ENCODE measurements at regions not wholly inside any gene's neighbourhood (a gene's known extent, or its start where the extent isn't known, plus 50 kb on each side); places are given as distances from the start of the nearest gene placed in this dataset.

- TF ChIP-seq POLR2A (IDR thresholded peaks at IDR 0.05; ENCODE audit: low read depth, low read length) (no peak), FOS (IDR thresholded peaks at IDR 0.05; ENCODE audit: borderline replicate concordance, insufficient read depth, low read length) (no peak), GATA2 (IDR thresholded peaks at IDR 0.05; ENCODE audit: insufficient read depth, insufficient read length, low read depth, low read length) (no peak), MYC (IDR thresholded peaks at IDR 0.05; ENCODE audit: low read depth, low read length) (no peak), MAX (IDR thresholded peaks at IDR 0.05; ENCODE audit: insufficient read depth, insufficient read length) (no peak), EZH2 (IDR thresholded peaks at IDR 0.05; ENCODE audit: borderline replicate concordance, low read depth, low read length, severe bottlenecking) (no peak), JUN (IDR thresholded peaks at IDR 0.05; ENCODE audit: borderline replicate concordance, insufficient read depth, insufficient read length, low read depth) (no peak)
- Histone ChIP-seq H3K9me3 (replicated peaks; ENCODE audit: control insufficient read depth, insufficient read depth, low read length) (no peaks in the 10 kb centered on the region), H3K36me3 (ENCODE audit: control insufficient read depth in 2 of 2, extremely low read depth in 1 of 2, insufficient read depth in 2 of 2, low read length in 2 of 2) (no peaks in the 10 kb centered on the region), H3K27me3 (ENCODE audit: control insufficient read depth in 2 of 2, insufficient read depth in 2 of 2, low read length in 2 of 2) (peaks cover 1 to 20% of the 10 kb centered on the region in 2 experiments), H3K9me1 (replicated peaks; ENCODE audit: control insufficient read depth, extremely low read depth, insufficient read depth, low read length) (no peaks in the 10 kb centered on the region), H3K4me1 (ENCODE audit: control insufficient read depth, extremely low read depth, insufficient read depth, low read length) (no peaks in the 10 kb centered on the region), H3K4me2 (ENCODE audit: insufficient read depth, low read length) (no peak overlapping the region), H3K79me2 (ENCODE audit: control insufficient read depth, insufficient read depth, low read length) (no peaks in the 10 kb centered on the region), H3K9ac (replicated peaks; ENCODE audit: extremely low read depth, insufficient read depth, low read length) (no peak overlapping the region), H3K4me3 (replicated peaks in 1 of 3; ENCODE audit: insufficient read depth in 1 of 3, low read depth in 1 of 3, low read length in 3 of 3) (no peak overlapping the region), H2AFZ (ENCODE audit: low read depth, low read length) (no peak overlapping the region), H4K20me1 (replicated peaks; ENCODE audit: control insufficient read depth, extremely low read depth, insufficient read depth, low read length) (no peaks in the 10 kb centered on the region), H3K27ac (ENCODE audit: insufficient read depth, low read depth, low read length) (no peak overlapping the region)
- DNase-seq (ENCODE audit: low read depth, low spot score), result no peak
- ChIA-PET CTCF (interaction anchor here (1.7 to 1.9 kb wide), 2 partner anchors 9 to 53 kb away, joined by 4 to 5 read pairs; no protein-coding TSS in a partner anchor), POLR2A (no interaction called here)
- intact Hi-C loops (cut with micrococcal nuclease), result no loop called here
- BruUV-seq (replicated peaks), result no TSS peak
- dilution Hi-C loops (cut with MboI; ENCODE audit: extremely low pct_ligation_motif_present, low sequenced_read_pairs), result no loop called here
- FAIRE-seq, result no peak
Measured at GRCh38 chr6:150547502-150548222, 52.0 kb upstream of the PLEKHG1 start.

GRCh38 chr6:150548330-150548729 lies 51.4 kb upstream of the PLEKHG1 start:
- no peak overlapping the region for H2AFZ ChIP-seq (ENCODE audit: low read depth, low read length)
- intact Hi-C loops (cut with micrococcal nuclease), result no loop called here
- dilution Hi-C loops (cut with MboI; ENCODE audit: extremely low pct_ligation_motif_present, low sequenced_read_pairs), result no loop called here
- no peaks in the 10 kb centered on the region for H3K9me3 ChIP-seq (replicated peaks; ENCODE audit: control insufficient read depth, insufficient read depth, low read length)
- no peak overlapping the region for H3K27ac ChIP-seq (ENCODE audit: insufficient read depth, low read depth, low read length)
- no TSS peak for BruUV-seq (replicated peaks)
- H3K79me2 ChIP-seq (ENCODE audit: control insufficient read depth, insufficient read depth, low read length), result no peaks in the 10 kb centered on the region
- POLR2A ChIA-PET, result no interaction called here
- no peaks in the 10 kb centered on the region for H4K20me1 ChIP-seq (replicated peaks; ENCODE audit: control insufficient read depth, extremely low read depth, insufficient read depth, low read length)
- no peaks in the 10 kb centered on the region for H3K36me3 ChIP-seq (ENCODE audit: control insufficient read depth in 2 of 2, extremely low read depth in 1 of 2, insufficient read depth in 2 of 2, low read length in 2 of 2)
- no peaks in the 10 kb centered on the region for H3K9me1 ChIP-seq (replicated peaks; ENCODE audit: control insufficient read depth, extremely low read depth, insufficient read depth, low read length)
- TF ChIP-seq MAX (IDR thresholded peaks at IDR 0.05; ENCODE audit: insufficient read depth, insufficient read length), result no peak
- no peak for TF ChIP-seq POLR2A (IDR thresholded peaks at IDR 0.05; ENCODE audit: low read depth, low read length)
- TF ChIP-seq CTCF (IDR thresholded peaks at IDR 0.05; ENCODE audit: extremely low read depth in 1 of 2, insufficient read depth in 1 of 2, low read depth in 1 of 2, low read length in 2 of 2), result no peak
- no peak for TF ChIP-seq JUN (IDR thresholded peaks at IDR 0.05; ENCODE audit: borderline replicate concordance, insufficient read depth, insufficient read length, low read depth)
- TF ChIP-seq EZH2 (IDR thresholded peaks at IDR 0.05; ENCODE audit: borderline replicate concordance, low read depth, low read length, severe bottlenecking), result no peak
- no peak for TF ChIP-seq FOS (IDR thresholded peaks at IDR 0.05; ENCODE audit: borderline replicate concordance, insufficient read depth, low read length)
- TF ChIP-seq POLR2AphosphoS5 (IDR thresholded peaks at IDR 0.05; ENCODE audit: insufficient read depth, low read depth, low read length), result no peak
- TF ChIP-seq GATA2 (IDR thresholded peaks at IDR 0.05; ENCODE audit: insufficient read depth, insufficient read length, low read depth, low read length), result no peak
- no peak for TF ChIP-seq MYC (IDR thresholded peaks at IDR 0.05; ENCODE audit: low read depth, low read length)
- H3K27me3 ChIP-seq (ENCODE audit: control insufficient read depth in 2 of 2, insufficient read depth in 2 of 2, low read length in 2 of 2), result peaks cover 1 to 20% of the 10 kb centered on the region in 2 experiments
- no peak overlapping the region for H3K9ac ChIP-seq (replicated peaks; ENCODE audit: extremely low read depth, insufficient read depth, low read length)
- H3K4me2 ChIP-seq (ENCODE audit: insufficient read depth, low read length), result no peak overlapping the region
- CTCF ChIA-PET, result interaction anchor here (1.9 kb wide), 1 partner anchor 10 kb away, joined by 4 read pairs; no protein-coding TSS in a partner anchor
- H3K4me3 ChIP-seq (replicated peaks in 1 of 3; ENCODE audit: insufficient read depth in 1 of 3, low read depth in 1 of 3, low read length in 3 of 3), result no peak overlapping the region
- no peak for FAIRE-seq
- DNase-seq (ENCODE audit: low read depth, low spot score), result no peak
- H3K4me1 ChIP-seq (ENCODE audit: control insufficient read depth, extremely low read depth, insufficient read depth, low read length), result no peaks in the 10 kb centered on the region

Measured in endothelial cell of umbilical vein (primary cell).